ENCODE measurements at regions not wholly inside any gene's neighbourhood (a gene's known extent, or its start where the extent isn't known, plus 50 kb on each side); places are given as distances from the start of the nearest gene placed in this dataset.
"Not testable (repeated sequence)": the region's sequence is repeated elsewhere in the genome, so short reads cannot be mapped to it uniquely, and the experiment has no call there.

DNA sequence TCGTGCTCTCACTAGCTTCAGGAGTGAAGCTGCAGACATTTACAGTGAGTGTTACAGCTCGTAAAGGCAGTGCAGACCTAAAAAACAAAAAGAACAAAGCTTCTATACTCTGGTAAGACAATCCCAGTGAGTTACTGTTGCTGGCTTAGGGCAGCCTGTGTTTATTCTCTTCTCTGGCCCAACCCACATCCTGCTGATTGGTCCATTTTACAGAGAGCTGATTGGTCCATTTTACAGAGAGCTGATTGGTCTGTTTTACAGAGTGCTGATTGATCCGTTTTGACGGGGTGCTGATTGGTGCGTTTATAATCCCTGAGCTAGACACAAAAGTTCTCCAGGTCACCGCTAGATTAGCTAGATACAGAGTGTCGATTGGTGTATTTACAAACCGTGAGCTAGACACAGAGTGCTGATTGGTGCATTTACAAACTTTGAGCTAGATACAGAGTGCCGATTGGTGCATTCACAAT lies 158.0 kb downstream of the KLRB1 start:
- DNase-seq (ENCODE audit: low read depth in 1 of 2, low spot score in 1 of 2) = not testable (repeated sequence)

DNA sequence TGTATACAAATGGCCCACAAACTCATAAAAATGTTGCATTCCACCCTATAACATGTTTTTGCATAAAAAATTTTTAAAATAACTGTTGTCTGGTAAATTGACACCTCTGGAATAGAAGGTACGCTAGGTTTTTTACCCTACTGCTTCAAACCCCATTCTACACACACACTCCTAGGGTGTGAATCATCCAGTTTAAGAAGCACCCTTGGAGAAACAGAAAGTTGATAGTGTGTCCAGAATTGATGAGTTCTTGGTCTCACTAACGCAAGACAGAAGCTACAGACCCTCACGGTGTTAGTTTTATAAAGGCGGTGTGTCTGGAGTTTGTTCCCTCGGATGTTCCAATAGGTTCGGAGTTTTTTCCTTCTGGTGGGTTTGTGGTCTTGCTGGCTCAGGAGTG lies 158.5 kb downstream of the KLRB1 start:
- DNase-seq (ENCODE audit: low read depth in 1 of 2, low spot score in 1 of 2) = no peak

DNA sequence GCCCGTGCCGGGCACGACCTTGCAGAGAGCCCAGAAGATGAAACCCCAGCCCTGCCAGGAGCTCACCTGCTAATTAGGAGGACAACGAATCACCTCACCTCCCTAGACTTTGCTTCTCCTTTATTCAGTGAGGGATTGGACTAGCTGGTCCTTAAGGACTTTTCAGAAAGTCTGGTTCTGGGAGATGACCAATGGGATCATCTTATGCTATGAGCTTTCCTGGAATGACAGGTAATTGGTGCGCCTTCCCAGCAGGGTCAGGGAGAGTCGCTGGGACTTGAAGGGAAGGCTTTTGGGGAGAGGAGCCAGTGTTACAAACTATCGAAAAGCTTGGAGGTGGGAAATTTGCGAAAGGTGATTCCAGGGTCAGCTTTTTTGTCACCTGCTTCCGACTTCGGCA lies 159.1 kb downstream of the KLRB1 start:
- DNase-seq (ENCODE audit: low read depth in 1 of 2, low spot score in 1 of 2) = not testable (repeated sequence)

DNA sequence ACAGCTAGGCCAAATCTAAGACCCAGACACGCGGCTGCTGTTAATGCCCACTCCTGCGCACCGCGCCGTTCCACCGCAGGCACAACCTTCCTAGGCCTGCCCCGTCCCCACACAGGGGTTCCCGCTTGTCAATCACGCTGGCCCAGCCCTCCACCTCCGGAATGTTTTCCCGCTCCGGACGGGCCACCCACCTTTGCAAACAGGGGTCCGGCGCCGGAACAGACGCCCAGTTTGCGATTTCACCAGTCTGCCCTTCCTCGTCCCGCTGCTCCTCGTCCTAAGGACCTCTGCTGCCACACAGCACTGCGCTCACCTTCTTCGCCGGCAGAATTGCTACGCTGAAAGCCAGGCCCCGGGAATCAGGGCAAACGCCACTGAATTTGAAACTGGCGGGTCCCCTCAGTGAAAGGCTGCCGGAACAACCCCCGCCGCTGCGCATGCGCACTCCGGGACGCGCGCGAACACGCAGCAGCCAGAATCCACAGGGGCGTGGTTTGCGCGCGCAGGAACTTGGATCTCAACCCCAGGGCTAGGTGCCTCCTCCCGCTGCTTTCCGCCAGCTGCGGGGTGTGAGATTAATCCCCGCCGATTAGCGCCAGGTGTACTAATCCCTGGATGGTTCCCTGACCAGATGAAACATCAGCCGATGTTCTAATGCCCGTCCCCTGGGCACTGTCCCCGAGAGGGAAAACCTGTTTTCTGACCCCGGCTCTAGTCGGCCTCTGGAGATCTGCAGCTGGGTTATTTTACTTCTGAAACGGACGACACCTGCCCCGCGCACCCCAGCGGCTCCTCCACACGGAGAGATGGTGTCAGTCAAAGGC lies 159.7 kb downstream of the KLRB1 start:
- DNase-seq (ENCODE audit: low read depth in 1 of 2, low spot score in 1 of 2) = peak; percentile 81 to 83

DNA sequence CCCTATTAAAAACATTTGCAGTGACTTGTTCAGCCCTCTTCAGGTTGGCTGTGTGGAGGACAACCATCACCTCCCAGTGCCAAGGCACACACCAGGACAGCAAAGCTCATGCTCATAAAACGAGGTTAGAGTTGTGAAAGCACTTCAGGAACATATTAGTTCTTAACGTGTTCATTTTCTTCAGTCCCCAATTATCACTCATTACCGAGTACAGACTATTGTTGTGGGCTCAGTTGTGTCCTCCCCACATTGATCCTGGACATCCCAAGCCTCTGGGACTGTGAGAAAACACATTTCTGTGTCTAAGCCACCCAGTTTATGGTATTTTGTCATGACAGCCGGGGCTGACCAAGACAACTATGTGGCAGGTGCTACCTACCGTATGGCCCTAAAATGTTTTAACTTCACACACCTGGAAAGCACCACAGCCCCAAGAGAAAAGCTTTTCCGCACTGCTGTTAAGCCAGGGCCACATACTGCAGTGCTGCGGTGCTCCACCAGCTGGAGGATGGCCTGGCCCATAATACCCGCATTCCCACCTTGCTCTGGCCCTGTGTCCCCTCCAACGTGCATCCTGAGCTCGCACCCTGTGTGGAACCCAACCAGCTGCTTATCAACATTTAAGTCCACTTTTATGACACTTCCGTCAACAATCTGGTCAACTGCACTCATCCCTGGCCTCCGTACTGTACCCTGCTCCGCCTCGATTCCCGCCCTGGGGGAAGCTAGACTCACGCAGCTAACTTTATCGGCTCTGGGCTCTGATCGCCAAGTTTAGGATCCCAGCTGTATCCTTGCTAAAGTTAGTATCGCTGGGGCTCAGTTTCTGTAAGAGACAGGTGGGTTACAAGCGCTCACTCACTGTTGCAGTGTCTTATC lies 160.6 kb downstream of the KLRB1 start:
- DNase-seq (ENCODE audit: low read depth in 1 of 2, low spot score in 1 of 2) = not testable (repeated sequence)

DNA sequence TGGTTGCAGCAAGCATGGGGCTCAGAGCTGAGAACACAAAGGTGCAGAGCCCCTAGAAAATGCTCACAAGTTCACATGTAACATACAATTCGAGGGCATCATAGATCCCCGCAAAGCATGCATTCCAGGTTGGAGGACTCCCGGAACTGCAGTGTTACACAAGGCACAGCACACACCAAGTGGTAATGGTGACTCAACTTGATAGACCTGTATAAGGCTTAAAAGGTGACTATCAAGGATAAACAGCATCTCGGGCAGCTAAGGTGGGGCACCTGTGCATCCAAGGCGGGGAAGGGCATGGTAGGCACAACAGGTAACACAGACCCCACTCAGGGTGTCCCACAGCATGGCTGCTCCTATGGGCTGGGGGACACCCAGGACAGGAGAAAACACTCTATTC lies 167.3 kb downstream of the KLRB1 start:
- not testable (repeated sequence) for DNase-seq (ENCODE audit: low read depth in 1 of 2, low spot score in 1 of 2)

DNA sequence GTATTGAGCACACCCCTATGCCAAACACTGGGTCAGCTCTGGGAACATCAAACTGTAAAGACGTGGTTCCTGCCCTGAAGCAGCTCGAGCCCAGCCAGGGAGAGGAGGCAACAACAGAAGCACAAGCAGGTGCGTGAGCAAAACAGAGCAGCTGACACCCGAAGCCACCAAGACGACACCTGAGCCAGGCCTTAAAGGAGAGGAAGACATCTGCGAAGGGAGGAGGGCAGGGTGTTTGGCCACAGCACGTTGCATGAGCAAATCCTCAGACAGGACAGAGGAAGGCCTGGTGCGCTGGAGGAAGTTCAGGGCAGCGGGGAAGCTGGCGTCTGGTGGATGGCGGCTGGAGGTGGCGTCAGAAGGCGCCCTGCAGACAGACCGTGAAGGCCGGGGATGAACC lies 172.0 kb downstream of the KLRB1 start:
- not testable (repeated sequence) for DNase-seq (ENCODE audit: low read depth in 1 of 2, low spot score in 1 of 2)

DNA sequence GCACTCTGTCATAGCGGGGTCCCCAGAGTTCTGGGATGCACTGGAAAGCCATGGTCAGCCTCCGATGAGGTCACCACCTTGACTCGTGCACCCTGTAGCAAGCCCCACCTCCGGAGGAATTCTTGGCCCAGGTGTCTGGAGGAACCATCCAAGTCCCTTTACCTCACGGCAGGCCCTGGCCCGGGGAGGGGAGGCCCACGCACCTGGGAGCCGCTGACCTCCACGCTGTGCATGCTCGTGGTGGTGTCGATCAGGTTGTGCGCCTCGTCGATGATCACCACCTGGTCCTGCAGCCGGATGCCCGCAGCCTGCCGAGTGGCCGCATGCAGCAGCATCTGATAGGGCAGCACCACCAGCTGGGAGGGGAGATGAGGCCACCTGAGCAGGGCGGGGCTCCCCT lies 177.3 kb downstream of the KLRB1 start:
- not testable (repeated sequence) for DNase-seq (ENCODE audit: low read depth in 1 of 2, low spot score in 1 of 2)

DNA sequence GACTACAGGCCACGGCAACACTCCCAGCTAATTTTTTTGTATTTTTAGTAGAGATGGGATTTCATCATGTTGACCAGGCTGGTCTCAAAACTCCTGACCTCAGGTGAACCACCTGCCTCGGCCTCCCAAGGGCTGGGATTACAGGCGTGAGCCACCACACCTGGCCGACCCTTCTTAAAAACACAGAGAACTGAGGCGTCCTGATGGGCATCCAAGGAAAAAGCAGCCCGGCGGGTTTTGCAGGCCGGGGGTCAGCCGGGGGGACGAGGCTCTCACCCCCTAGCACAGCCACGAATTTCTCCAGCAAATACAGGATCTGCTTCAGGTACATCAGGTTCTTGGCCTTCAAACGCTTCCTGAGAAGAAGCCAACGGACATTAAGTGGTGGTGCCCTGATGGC lies 178.9 kb downstream of the KLRB1 start:
- not testable (repeated sequence) for DNase-seq (ENCODE audit: low read depth in 1 of 2, low spot score in 1 of 2)

DNA sequence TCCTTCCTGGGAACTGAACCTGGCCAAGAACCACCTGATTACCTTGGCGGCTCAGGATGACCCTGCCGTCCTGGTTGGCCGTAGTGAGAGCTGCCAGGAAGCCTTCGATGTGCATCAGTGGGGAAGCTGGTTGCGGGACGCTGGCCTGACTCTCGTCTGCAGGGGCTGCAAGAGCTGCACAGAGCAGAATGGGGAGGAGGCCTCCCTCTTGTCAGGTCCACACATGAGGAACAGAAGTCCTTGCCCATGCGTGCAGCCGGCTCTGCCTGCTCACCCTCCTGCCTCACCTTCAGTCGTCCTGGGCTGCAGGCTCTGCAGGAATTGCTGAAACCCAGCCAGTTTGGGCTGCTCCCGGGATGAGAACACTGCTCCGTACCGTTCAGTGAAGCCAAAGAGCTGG lies 182.3 kb downstream of the KLRB1 start:
- DNase-seq (ENCODE audit: low read depth in 1 of 2, low spot score in 1 of 2) = not testable (repeated sequence)

DNA sequence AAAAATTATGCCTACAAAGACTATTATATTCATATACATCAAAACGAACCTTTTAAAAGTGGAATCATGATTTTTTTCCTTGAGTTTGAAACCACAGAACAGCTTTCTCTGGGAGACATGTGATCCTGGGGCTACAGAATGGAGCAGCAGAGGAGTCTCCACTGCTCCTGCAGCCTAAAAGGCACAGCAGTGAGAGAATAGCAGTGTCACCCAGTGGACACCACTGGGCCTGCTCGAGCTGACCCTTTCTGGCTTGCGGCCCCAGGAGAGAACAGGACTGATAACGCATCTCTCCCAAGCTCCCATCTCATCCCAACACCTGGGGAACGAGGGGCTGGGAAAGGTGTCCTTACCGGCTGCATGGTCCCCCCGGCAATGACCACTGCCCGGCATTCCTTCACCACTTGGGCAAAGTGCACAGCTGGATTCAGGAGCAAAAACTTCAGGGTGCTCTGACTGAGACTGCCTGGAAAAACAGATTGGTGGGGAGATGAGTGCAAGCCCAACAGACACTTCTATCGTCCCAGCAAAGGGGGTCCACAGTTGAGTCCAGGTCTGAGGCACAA lies 183.5 kb downstream of the KLRB1 start:
- not testable (repeated sequence) for DNase-seq (ENCODE audit: low read depth in 1 of 2, low spot score in 1 of 2)

DNA sequence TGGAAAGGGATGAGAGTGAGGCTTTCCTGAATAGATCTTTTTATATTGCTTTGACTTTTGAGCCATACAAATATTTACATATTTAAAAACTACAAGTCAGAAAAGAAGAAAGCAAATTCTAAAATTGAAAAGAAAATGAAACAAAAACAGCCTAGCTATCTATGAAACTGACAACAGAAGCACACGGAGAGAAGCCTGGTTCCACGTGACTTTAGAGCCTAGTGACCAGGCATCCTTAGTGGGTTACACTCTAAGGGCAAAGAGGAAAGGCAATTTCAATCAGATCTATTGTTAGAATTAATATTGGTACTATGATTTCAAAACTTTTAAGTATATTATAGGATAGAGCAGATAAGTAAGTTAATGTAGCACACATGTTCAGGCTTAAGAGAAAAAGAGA lies 185.0 kb downstream of the KLRB1 start:
- DNase-seq (ENCODE audit: low read depth in 1 of 2, low spot score in 1 of 2) = not testable (repeated sequence)

DNA sequence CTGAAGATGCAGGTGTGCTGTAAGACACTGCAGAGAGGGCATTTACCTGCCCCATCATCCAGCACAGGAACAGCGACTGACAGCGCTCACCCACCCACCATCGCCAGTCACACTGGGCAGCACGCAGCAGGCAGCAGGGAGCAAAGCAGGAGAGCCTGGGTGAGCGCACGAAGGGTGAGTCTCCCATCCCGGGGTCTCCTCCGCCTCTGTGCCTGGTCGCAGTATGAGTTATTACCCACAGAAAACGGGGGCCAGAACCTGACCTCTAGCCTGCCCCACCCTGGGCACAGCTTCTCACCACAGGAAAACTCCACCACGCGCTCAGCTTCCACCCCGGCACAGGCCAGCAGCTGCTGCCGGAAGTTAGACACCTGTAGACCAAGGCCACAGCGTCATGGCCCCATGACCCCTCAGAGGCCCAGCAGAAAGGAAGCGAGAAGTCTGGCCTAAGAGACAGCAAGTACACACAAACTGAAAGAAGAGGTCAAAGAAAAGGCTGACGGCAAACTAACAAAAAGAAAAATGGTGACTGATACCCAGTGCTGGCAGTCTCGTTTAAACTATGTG lies 186.1 kb downstream of the KLRB1 start:
- not testable (repeated sequence) for DNase-seq (ENCODE audit: low read depth in 1 of 2, low spot score in 1 of 2)

DNA sequence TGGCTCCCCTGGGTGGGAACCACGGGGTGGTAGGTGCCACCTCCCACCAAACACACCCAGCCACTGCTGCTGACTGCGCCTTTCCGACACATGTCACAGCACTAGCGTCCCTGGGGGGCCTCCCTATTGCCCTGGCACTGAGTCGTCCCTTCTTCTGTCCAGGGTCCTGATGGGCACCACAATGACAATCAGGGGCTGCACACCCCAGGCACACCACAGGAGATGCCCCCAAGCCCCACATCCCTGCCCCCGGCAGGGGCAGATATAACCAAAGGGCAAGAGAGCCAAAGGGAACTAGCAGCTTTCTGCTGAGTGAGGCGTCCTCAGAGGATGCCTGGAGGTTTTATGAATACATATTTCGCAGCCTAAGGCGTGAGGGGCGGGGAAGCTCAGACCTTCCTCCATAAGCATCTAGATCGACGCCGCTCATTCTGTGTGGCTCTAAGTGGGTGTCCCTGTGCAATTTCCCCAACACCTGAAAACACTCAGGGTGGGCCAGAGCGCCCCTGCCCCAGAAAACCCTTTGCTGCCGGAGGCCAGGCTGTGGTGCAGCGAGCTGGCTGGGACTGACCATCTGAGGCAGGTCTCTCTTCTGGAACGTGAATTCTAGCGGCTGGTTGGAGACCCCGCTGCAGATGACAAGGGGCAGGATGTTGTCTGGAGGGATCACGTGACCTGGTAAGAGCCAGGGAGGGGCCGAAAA lies 186.7 kb downstream of the KLRB1 start:
- DNase-seq (ENCODE audit: low read depth in 1 of 2, low spot score in 1 of 2) = not testable (repeated sequence)

DNA sequence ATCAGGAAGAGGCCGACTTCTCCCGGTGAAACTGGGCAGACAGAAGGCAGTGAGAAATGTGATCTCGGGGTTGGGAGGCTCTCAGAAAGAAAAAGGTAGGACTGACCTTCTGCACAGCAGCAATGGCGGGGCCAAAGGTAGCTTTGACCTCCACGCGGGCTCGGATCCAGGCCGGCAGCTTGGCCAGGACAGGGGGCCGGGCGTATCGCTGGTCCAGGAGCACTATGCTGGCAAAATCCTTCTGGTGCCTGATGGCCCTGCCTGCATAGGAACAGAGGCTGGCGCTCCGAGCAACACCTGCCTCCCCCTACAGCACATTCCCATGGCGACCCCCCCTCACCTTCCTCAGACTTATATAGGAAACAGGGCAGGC lies 189.1 kb downstream of the KLRB1 start:
- not testable (repeated sequence) for DNase-seq (ENCODE audit: low read depth in 1 of 2, low spot score in 1 of 2)

DNA sequence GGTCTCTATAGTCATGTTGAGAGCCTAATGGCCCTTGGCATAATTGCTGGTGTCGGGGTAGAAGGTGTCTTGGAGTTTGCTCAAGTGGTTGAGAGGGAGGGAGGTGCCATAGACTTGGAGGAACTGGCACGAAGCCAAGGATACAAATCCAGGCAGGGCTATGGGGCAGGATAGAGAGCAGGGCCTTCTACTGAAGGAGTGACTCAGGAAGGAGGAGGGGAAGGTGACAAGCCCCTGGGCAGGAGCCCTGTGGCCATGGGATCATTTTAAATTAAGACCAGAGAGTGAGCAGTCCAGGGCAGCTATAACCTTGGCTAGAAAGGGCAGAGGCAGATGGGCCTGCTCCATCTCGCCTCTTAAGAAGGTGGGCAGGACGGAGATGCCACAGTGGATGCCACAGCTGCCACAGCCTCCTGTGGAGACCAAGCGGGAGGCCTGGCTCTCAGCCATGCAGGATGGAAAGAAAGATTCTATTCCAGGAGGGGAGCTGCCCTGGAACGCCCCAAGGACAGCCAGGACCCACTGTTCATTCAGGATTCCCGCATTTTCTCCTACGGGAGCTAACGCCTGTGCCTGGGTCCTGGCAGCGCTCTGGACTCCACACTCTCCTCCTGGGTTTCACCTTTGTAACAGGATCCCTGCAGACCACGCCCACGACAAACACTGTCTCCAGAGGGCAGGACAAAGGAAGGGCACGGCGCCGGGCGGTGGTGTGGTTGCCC lies 189.6 kb downstream of the KLRB1 start:
- not testable (repeated sequence) for DNase-seq (ENCODE audit: low read depth in 1 of 2, low spot score in 1 of 2)

DNA sequence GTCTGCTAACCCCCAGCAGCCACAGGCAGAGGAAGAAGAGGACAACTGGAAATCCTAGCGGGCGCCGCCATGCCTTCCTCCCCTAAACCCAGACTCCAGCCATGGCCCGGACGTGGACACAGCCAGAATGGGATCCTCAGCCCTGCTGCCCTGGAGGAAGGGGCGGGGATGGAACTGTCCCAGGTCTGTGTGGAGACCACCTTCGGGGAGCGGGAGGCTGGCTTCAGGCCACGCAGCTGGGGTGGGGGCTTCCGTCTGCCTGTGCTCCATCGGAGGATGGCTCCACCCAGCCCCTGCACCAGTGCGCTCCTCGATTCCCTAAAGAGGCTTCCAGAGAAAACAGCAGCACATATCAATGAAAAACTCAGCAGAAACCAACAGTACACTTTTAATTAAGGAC lies 190.4 kb downstream of the KLRB1 start:
- DNase-seq (ENCODE audit: low read depth in 1 of 2, low spot score in 1 of 2) = not testable (repeated sequence)

DNA sequence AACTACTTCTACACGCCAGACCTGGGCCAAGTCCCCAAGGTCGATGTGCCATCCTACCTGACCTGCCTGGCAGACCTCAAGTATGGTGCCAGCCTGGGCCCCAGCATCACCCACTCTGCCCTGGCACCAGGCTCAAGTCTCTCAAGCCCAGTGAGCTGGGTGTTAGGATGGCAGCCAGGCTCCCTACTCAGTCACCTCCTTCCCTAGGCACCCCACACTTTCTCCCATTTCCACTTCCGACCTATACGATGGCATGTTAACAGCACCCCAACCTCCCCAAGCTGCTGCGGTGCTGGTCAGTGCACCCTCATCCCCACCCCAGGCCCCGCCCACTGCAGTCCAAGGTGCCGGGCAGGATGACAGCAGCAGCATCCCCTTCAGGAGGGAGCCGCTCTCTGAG lies 191.4 kb downstream of the KLRB1 start:
- not testable (repeated sequence) for DNase-seq (ENCODE audit: low read depth in 1 of 2, low spot score in 1 of 2)

DNA sequence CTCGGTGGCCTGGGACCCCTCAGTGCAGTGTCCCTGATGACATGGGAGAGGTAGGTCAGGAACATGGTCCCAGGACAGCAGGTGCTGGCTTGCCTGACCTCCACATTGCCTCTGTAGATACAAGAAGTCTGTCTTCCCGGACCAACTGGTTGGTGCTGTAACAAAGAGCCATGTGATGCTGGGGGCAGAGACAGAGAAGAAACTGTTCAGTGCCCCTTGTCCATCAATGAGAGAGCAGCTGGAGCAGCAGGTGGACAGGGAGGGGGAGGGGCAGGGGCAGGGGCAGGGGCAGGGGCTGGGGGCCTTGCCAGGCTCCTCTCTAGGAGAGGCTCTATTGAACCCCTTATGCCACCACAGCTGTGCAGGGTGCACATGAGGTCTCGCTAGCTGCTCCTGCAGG lies 191.8 kb downstream of the KLRB1 start:
- not testable (repeated sequence) for DNase-seq (ENCODE audit: low read depth in 1 of 2, low spot score in 1 of 2)

DNA sequence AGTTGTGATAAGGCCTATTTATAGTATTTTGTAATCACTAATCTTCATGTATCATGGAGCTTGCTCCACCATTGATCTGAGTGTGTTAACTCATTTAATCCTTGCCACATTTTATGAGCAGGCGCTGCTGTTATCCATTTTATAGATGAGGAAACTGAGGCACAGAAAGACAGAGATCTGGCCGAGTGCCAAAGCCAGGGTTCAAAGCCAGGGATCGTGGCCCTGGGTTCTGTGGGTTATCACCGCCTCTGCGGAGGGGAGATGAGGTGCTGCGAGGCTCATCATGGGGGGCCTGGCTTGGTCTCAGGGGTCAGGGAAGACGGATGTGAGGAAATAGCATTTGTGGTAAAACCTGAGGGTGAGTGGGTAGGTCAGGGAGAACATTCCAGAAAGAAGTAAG lies 193.9 kb downstream of the KLRB1 start:
- not testable (repeated sequence) for DNase-seq (ENCODE audit: low read depth in 1 of 2, low spot score in 1 of 2)

All from stimulated activated CD4-positive, alpha-beta T cell treated with anti-CD3 and anti-CD28 coated beads, Interleukin-15, amount 100 ng/mL, for 1 hour (primary cell).